ENCODE measurements at regions not wholly inside any gene's neighbourhood (a gene's known extent, or its start where the extent isn't known, plus 50 kb on each side); places are given as distances from the start of the nearest gene placed in this dataset.
"Not testable (repeated sequence)": the region's sequence is repeated elsewhere in the genome, so short reads cannot be mapped to it uniquely, and the experiment has no call there.

- no peak for DNase-seq (ENCODE audit: low read depth, low spot score)
These were observed 317.7 kb upstream of the ESRRG start for GRCh38 chr1:217040711-217041455.

GRCh38 chr1:217039926-217040325 is 316.7 kb upstream of the ESRRG start:
- DNase-seq (ENCODE audit: low read depth, low spot score) = no peak

- not testable (repeated sequence) for DNase-seq (ENCODE audit: low read depth, low spot score)
These were observed 315.9 kb upstream of the ESRRG start for GRCh38 chr1:217039139-217039538.

- no peak for DNase-seq (ENCODE audit: low read depth, low spot score)
These were observed 313.5 kb upstream of the ESRRG start for GRCh38 chr1:217036757-217037156.

GRCh38 chr1:217032715-217033367 is 309.6 kb upstream of the ESRRG start:
- no peak for DNase-seq (ENCODE audit: low read depth, low spot score)

- DNase-seq (ENCODE audit: low read depth, low spot score) = no peak
These were observed 306.3 kb upstream of the ESRRG start for GRCh38 chr1:217029281-217030157.

- DNase-seq (ENCODE audit: low read depth, low spot score) = no peak
These were observed 304.3 kb upstream of the ESRRG start for GRCh38 chr1:217027403-217028080.

GRCh38 chr1:217026531-217026930 is 303.3 kb upstream of the ESRRG start:
- no peak for DNase-seq (ENCODE audit: low read depth, low spot score)

- no peak for DNase-seq (ENCODE audit: low read depth, low spot score)
These were observed 302.2 kb upstream of the ESRRG start for GRCh38 chr1:217025381-217025780.

- DNase-seq (ENCODE audit: low read depth, low spot score) = no peak
These were observed 301.7 kb upstream of the ESRRG start for GRCh38 chr1:217024911-217025310.

GRCh38 chr1:217021956-217022355 is 298.7 kb upstream of the ESRRG start:
- no peak for DNase-seq (ENCODE audit: low read depth, low spot score)

- no peak for DNase-seq (ENCODE audit: low read depth, low spot score)
These were observed 298.2 kb upstream of the ESRRG start for GRCh38 chr1:217021400-217021799.

- DNase-seq (ENCODE audit: low read depth, low spot score) = no peak
These were observed 296.2 kb upstream of the ESRRG start for GRCh38 chr1:217019475-217019874.

- DNase-seq (ENCODE audit: low read depth, low spot score) = no peak
These were observed 295.4 kb upstream of the ESRRG start for GRCh38 chr1:217018648-217019047.

GRCh38 chr1:217017165-217017564 is 293.9 kb upstream of the ESRRG start:
- DNase-seq (ENCODE audit: low read depth, low spot score) = no peak

- no peak for DNase-seq (ENCODE audit: low read depth, low spot score)
These were observed 290.8 kb upstream of the ESRRG start for GRCh38 chr1:217014066-217014465.

GRCh38 chr1:217012659-217013058 is 289.4 kb upstream of the ESRRG start:
- no peak for DNase-seq (ENCODE audit: low read depth, low spot score)

GRCh38 chr1:217011097-217011496 is 287.9 kb upstream of the ESRRG start:
- no peak for DNase-seq (ENCODE audit: low read depth, low spot score)

- no peak for DNase-seq (ENCODE audit: low read depth, low spot score)
These were observed 287.0 kb upstream of the ESRRG start for GRCh38 chr1:217010253-217010652.

- DNase-seq (ENCODE audit: low read depth, low spot score) = no peak
These were observed 286.1 kb upstream of the ESRRG start for GRCh38 chr1:217009376-217009775.

- no peak for DNase-seq (ENCODE audit: low read depth, low spot score)
These were observed 281.7 kb upstream of the ESRRG start for GRCh38 chr1:217004776-217005436.
